GM12878 (cell line): ENCODE measurements at regions not wholly inside any gene's neighbourhood (a gene's known extent, or its start where the extent isn't known, plus 50 kb on each side); places are given as distances from the start of the nearest gene placed in this dataset.

Experiments used
- ATAC-seq: fragments of 200-7000 bp; cut with Tn5 transposase; 3 replicates; pipeline ENCODE4 v1.9.1; 2020; ENCODE audit warnings: mild to moderate bottlenecking, moderate library complexity
- BruUV-seq: library from RNA; stranded (reverse); fragments of 400-500 nt; replicated peaks from 2 replicates; lab custom pipeline; 2021; lab: Mats Ljungman, UMichigan
- CTCF ChIA-PET: fragments of 300-600 bp; sonication (Branson Sonifier 250); formaldehyde crosslinking; extraction: SDS; loops from one replicate; lab custom pipeline; 2021; ENCODE audit warnings: inconsistent platforms; lab: Yijun Ruan, JAX
- POLR2A ChIA-PET: fragments of 350-600 bp; formaldehyde crosslinking; extraction: SDS; loops from one replicate; lab custom pipeline; 2021; ENCODE audit warnings: inconsistent platforms; lab: Charles Lee
- RAD21 ChIA-PET: fragments of 300-600 bp; sonication (Branson Sonifier 250); formaldehyde crosslinking; loops from one replicate; lab custom pipeline; 2023; ENCODE audit warnings: antibody characterized with exemption; ENCODE audit not compliant: unreplicated experiment; lab: Charles Lee
- SMC1A ChIA-PET: fragments of 300-600 bp; sonication (Branson Sonifier 250); formaldehyde crosslinking; loops from one replicate; lab custom pipeline; 2023; ENCODE audit not compliant: unreplicated experiment, uncharacterized antibody; lab: Charles Lee
- DNase-seq: peaks from one replicate; pipeline ENCODE4 v3.0.0-alpha.2; 2011; ENCODE audit warnings: low read depth, low spot score
- FAIRE-seq: peaks from 3 replicates; lab custom pipeline; 2011; peaks lifted over from hg19 to GRCh38; lab: Jason Lieb, UNC
- H2AFZ ChIP-seq: 2 replicates; pipeline ENCODE4 v1.6.0; 2011; ENCODE audit warnings: low read depth, low read length, control low read depth; ENCODE audit not compliant: control insufficient read depth
- H3K27ac ChIP-seq: 2 replicates; pipeline ENCODE4 v1.5.1; 2011; ENCODE audit warnings: control low read depth; ENCODE audit not compliant: control insufficient read depth, insufficient read depth
- H3K27me3 ChIP-seq, 2 experiments: replicated peaks in 1 of 2; 2 replicates each; pipeline versions ENCODE4 v1.6.0 to v1.6.1; 2011; ENCODE audit warnings: low read length in 1 of 2; ENCODE audit not compliant: control insufficient read depth in 2 of 2, insufficient read depth in 2 of 2
- H3K36me3 ChIP-seq, 2 experiments: 2 replicates each; pipeline ENCODE4 v1.5.1; 2011; ENCODE audit warnings: low read length in 1 of 2; ENCODE audit not compliant: control insufficient read depth in 2 of 2, insufficient read depth in 2 of 2
- H3K4me1 ChIP-seq: 2 replicates; pipeline ENCODE4 v1.6.1; 2011; ENCODE audit warnings: mild to moderate bottlenecking, low read length, moderate library complexity, mixed read lengths; ENCODE audit not compliant: control insufficient read depth, insufficient read depth
- H3K4me2 ChIP-seq: 2 replicates; pipeline ENCODE4 v1.6.0; 2011; ENCODE audit warnings: control low read depth; ENCODE audit not compliant: control insufficient read depth, insufficient read depth
- H3K4me3 ChIP-seq: fragments of 200-600 bp; sonication (generic); 2 replicates; pipeline ENCODE4 v1.5.1; 2016
- H3K79me2 ChIP-seq: 2 replicates; pipeline ENCODE4 v1.6.0; 2011; ENCODE audit warnings: low read length; ENCODE audit not compliant: control insufficient read depth, insufficient read depth
- H3K9ac ChIP-seq: 2 replicates; pipeline ENCODE4 v1.8.0; 2011; ENCODE audit warnings: low read length, control low read depth, mixed read lengths; ENCODE audit not compliant: control insufficient read depth, insufficient read depth
- H3K9me3 ChIP-seq: replicated peaks from 3 replicates; pipeline ENCODE4 v1.5.1; 2011; ENCODE audit warnings: mild to moderate bottlenecking, low read length; ENCODE audit not compliant: control insufficient read depth, insufficient read depth
- H4K20me1 ChIP-seq: 2 replicates; pipeline ENCODE4 v1.6.0; 2011; ENCODE audit not compliant: control insufficient read depth, insufficient read depth
- BCL11A ChIP-seq: IDR thresholded peaks from 2 replicates; pipeline ENCODE4 v1.6.1; 2011; ENCODE audit warnings: low read depth, low read length
- CHD4 ChIP-seq: fragments of 200-600 bp; sonication (generic); IDR thresholded peaks from 2 replicates; pipeline ENCODE4 v1.6.1; 2016; ENCODE audit warnings: mild to moderate bottlenecking
- E4F1 ChIP-seq: fragments of 450-650 bp; IDR thresholded peaks from 2 replicates; pipeline ENCODE4 v1.6.1; 2018; ENCODE audit warnings: borderline replicate concordance, mild to moderate bottlenecking; ENCODE audit not compliant: partially characterized antibody
- ETV6 ChIP-seq, 2 experiments: fragments of 450-650 bp in 1 of 2; IDR thresholded peaks in 1 of 2; conservative IDR thresholded peaks in 1 of 2; 2 replicates each; pipeline ENCODE4 v1.6.1; 2014; ENCODE audit warnings: antibody characterized with exemption in 1 of 2, borderline replicate concordance in 1 of 2, low read depth in 1 of 2, mild to moderate bottlenecking in 1 of 2, moderate library complexity in 1 of 2
- IRF4 ChIP-seq: IDR thresholded peaks from 2 replicates; pipeline ENCODE4 v1.6.1; 2011; ENCODE audit warnings: low read depth, low read length
- IRF5 ChIP-seq: fragments of 450-650 bp; IDR thresholded peaks from 2 replicates; pipeline ENCODE4 v1.6.1; 2017; ENCODE audit warnings: borderline replicate concordance
- KAT2A ChIP-seq: conservative IDR thresholded peaks from 2 replicates; pipeline ENCODE4 v1.6.1; 2011; ENCODE audit warnings: low read depth, low read length; ENCODE audit not compliant: control insufficient read depth
- MEF2A ChIP-seq: IDR thresholded peaks from 2 replicates; pipeline ENCODE4 v1.6.1; 2011; ENCODE audit warnings: low read depth, mild to moderate bottlenecking, low read length, moderate library complexity; ENCODE audit not compliant: insufficient read depth
- NFIC ChIP-seq: IDR thresholded peaks from 2 replicates; pipeline ENCODE4 v1.6.1; 2012; ENCODE audit warnings: low read depth, mild to moderate bottlenecking, inconsistent platforms, low read length, moderate library complexity
- SIX5 ChIP-seq: IDR thresholded peaks from 2 replicates; pipeline ENCODE4 v1.6.1; 2011; ENCODE audit warnings: mild to moderate bottlenecking, low read depth, low read length, moderate library complexity; ENCODE audit not compliant: severe bottlenecking
- STAT3 ChIP-seq: IDR thresholded peaks from 2 replicates; pipeline ENCODE4 v1.6.1; 2011; ENCODE audit warnings: low read depth, low read length, improper control_type of control experiment
- ZNF384 ChIP-seq: IDR thresholded peaks from 2 replicates; pipeline ENCODE4 v1.6.1; 2012; ENCODE audit warnings: low read depth, mild to moderate bottlenecking, low read length, improper control_type of control experiment, borderline replicate concordance
- WGBS: methylation state at CpG from one replicate; pipeline ENCODE4 v1.1.6; 2016; ENCODE audit warnings: low lambda C conversion rate; ENCODE audit not compliant: insufficient replicate concordance, insufficient coverage; ENCODE audit errors: missing lambda C conversion rate; 5-methylcytosine and 5-hydroxymethylcytosine counted together
- in situ Hi-C: fragments of 300-500 bp; cut with MboI; formaldehyde crosslinking; loops from 9 replicates; pipeline ENCODE4 v1.14.3; 2018; ENCODE audit warnings: mixed read lengths
- intact Hi-C: fragments of 100-400 bp; cut with micrococcal nuclease; formaldehyde crosslinking; loops from one replicate; pipeline ENCODE4 v1.14.2; 2022; ENCODE audit not compliant: unreplicated experiment

GRCh38 chr11:92767416-92767815 lies 202.0 kb upstream of the MTNR1B start:
- Histone ChIP-seq H3K9ac (no peak overlapping the region), H3K4me2 (no peak overlapping the region), H3K27me3 (peaks cover 1 to 6% of the 10 kb centered on the region in 2 experiments; a peak in 2 of 4 replicates), H4K20me1 (no peaks in the 10 kb centered on the region), H3K27ac (no peak overlapping the region), H3K4me3 (no peak overlapping the region), H2AFZ (no peak overlapping the region), H3K9me3 (no peaks in the 10 kb centered on the region), H3K4me1 (no peaks in the 10 kb centered on the region), H3K36me3 (no peaks in the 10 kb centered on the region), H3K79me2 (no peaks in the 10 kb centered on the region)
- DNase-seq (no peak), ATAC-seq (no peak), FAIRE-seq (no peak)
- no TSS peak for BruUV-seq
- TF ChIP-seq IRF4, result no peak
- no peak for TF ChIP-seq KAT2A
- TF ChIP-seq ZNF384, result no peak
- TF ChIP-seq BCL11A, result no peak
- ChIA-PET POLR2A (no interaction called here), RAD21 (no interaction called here), CTCF (no interaction called here), SMC1A (no interaction called here)
- 35% methylated on average over 1 of the region's 1 CpG for WGBS
- in situ Hi-C loops (no loop called here), intact Hi-C loops (no loop called here)

- no TSS peak for BruUV-seq
Measured at GRCh38 chr11:92768121-92768840, 201.2 kb upstream of the MTNR1B start.

More at GRCh38 chr11:92768121-92768840, 201.2 kb upstream of the MTNR1B start:
- ChIA-PET SMC1A (no interaction called here), CTCF (no interaction called here)
- Histone ChIP-seq H3K4me2 (no peak overlapping the region), H3K9ac (no peak overlapping the region), H3K9me3 (no peaks in the 10 kb centered on the region), H3K27me3 (peaks cover 1 to 6% of the 10 kb centered on the region in 2 experiments; a peak in 2 of 4 replicates), H2AFZ (no peak overlapping the region), H3K4me1 (no peaks in the 10 kb centered on the region)
- DNase-seq (no peak), ATAC-seq (no peak)
- 41% methylated on average over 5 of the region's 5 CpGs for WGBS
- intact Hi-C loops, result no loop called here
- TF ChIP-seq NFIC (no peak), MEF2A (no peak), ETV6 (conservative IDR thresholded peaks at IDR 0.05 in 1 of 2, IDR thresholded peaks at IDR 0.05 in 1 of 2; ENCODE audit: borderline replicate concordance in 1 of 2, low read depth in 1 of 2) (no peak), SIX5 (no peak), IRF5 (no peak), STAT3 (no peak), CHD4 (no peak), E4F1 (no peak)
- TF ChIP-seq, all 136 proteins: peak for 0
- no peak for FAIRE-seq
- RAD21 ChIA-PET, result no interaction called here
- no peak overlapping the region for H3K27ac ChIP-seq
- POLR2A ChIA-PET, result no interaction called here
- no peaks in the 10 kb centered on the region for H3K79me2 ChIP-seq
- in situ Hi-C loops, result no loop called here
- no peaks in the 10 kb centered on the region for H3K36me3 ChIP-seq
- H4K20me1 ChIP-seq, result no peaks in the 10 kb centered on the region
- no peak overlapping the region for H3K4me3 ChIP-seq
